WTC11 (cell line): ENCODE measurements at regions not wholly inside any gene's neighbourhood (a gene's known extent, or its start where the extent isn't known, plus 50 kb on each side); places are given as distances from the start of the nearest gene placed in this dataset.

ENCODE experiments used
- ATAC-seq: fragments of 200-7000 bp; cut with Tn5 transposase; 2 replicates; pipeline ENCODE4 v1.10.0; 2021; ENCODE audit warnings: mild to moderate bottlenecking, moderate library complexity
- CTCF ChIA-PET: fragments of 300-600 bp; sonication (Branson Sonifier 250); formaldehyde crosslinking; loops from one replicate; lab custom pipeline; 2021; ENCODE audit warnings: antibody characterized with exemption; lab: Charles Lee
- POLR2A ChIA-PET: fragments of 350-600 bp; sonication (Branson Sonifier 250); formaldehyde crosslinking; loops from one replicate; lab custom pipeline; 2021; ENCODE audit warnings: antibody characterized with exemption; lab: Charles Lee
- DNase-seq: peaks from one replicate; pipeline ENCODE4 v3.0.0; 2021; ENCODE audit warnings: low spot score
- H3K27ac Mint-ChIP-seq: 2 replicates; pipeline ENCODE4 v1.8.0; 2021; ENCODE audit warnings: mixed read lengths
- H3K27me3 Mint-ChIP-seq: 2 replicates; pipeline ENCODE4 v1.8.0; 2021; ENCODE audit warnings: low read depth, mild to moderate bottlenecking, moderate library complexity, mixed read lengths
- H3K36me3 Mint-ChIP-seq: 2 replicates; pipeline ENCODE4 v1.8.0; 2021; ENCODE audit warnings: mixed read lengths
- H3K4me1 Mint-ChIP-seq: 2 replicates; pipeline ENCODE4 v1.8.0; 2022; ENCODE audit warnings: mixed read lengths
- H3K4me3 Mint-ChIP-seq: 2 replicates; pipeline ENCODE4 v1.8.0; 2021; ENCODE audit warnings: mild to moderate bottlenecking, moderate library complexity, mixed read lengths
- H3K9me3 Mint-ChIP-seq: 2 replicates; pipeline ENCODE4 v1.8.0; 2021; ENCODE audit warnings: mixed read lengths
- GTF2I ChIP-seq: fragments of 250-450 bp; sonication (Bioruptor Pico); conservative IDR thresholded peaks from 2 replicates; pipeline ENCODE4 v1.4.0; 2021; ENCODE audit warnings: mild to moderate bottlenecking
- IRF2 ChIP-seq: sonication (generic); formaldehyde crosslinking; IDR thresholded peaks from 2 replicates; pipeline ENCODE4 v1.8.0; 2022; ENCODE audit warnings: low read depth, missing genetic modification reagents, borderline replicate concordance
- MYBL2 ChIP-seq: sonication (generic); formaldehyde crosslinking; IDR thresholded peaks from 2 replicates; pipeline ENCODE4 v1.8.1; 2023; ENCODE audit warnings: mild to moderate bottlenecking, moderate library complexity, missing genetic modification reagents
- NFATC4 ChIP-seq: fragments of 250-450 bp; sonication (Bioruptor Pico); IDR thresholded peaks from 2 replicates; pipeline ENCODE4 v1.9.0; 2021; ENCODE audit warnings: mild to moderate bottlenecking
- NR2C2 ChIP-seq: sonication (generic); formaldehyde crosslinking; IDR thresholded peaks from 2 replicates; pipeline ENCODE4 v1.8.0; 2022; ENCODE audit warnings: mild to moderate bottlenecking, missing genetic modification reagents
- PRRX2 ChIP-seq: fragments of 250-450 bp; sonication (Bioruptor Pico); IDR thresholded peaks from 2 replicates; pipeline ENCODE4 v1.8.0; 2021; ENCODE audit warnings: mild to moderate bottlenecking
- RORB ChIP-seq: fragments of 250-450 bp; sonication (Bioruptor Pico); IDR thresholded peaks from 2 replicates; pipeline ENCODE4 v1.9.0; 2021; ENCODE audit warnings: mild to moderate bottlenecking
- SMAD4 ChIP-seq: sonication (generic); formaldehyde crosslinking; IDR thresholded peaks from 2 replicates; pipeline ENCODE4 v1.8.0; 2022; ENCODE audit warnings: mild to moderate bottlenecking, missing genetic modification reagents
- TEAD1 ChIP-seq: sonication (generic); formaldehyde crosslinking; IDR thresholded peaks from 2 replicates; pipeline ENCODE4 v1.8.0; 2022; ENCODE audit warnings: mild to moderate bottlenecking, missing genetic modification reagents
- TP53 ChIP-seq: sonication (generic); formaldehyde crosslinking; IDR thresholded peaks from 2 replicates; pipeline ENCODE4 v1.8.1; 2023; ENCODE audit warnings: mild to moderate bottlenecking, missing genetic modification reagents
- ZBTB21 ChIP-seq: sonication (generic); formaldehyde crosslinking; IDR thresholded peaks from 2 replicates; pipeline ENCODE4 v1.8.1; 2023; ENCODE audit warnings: mild to moderate bottlenecking, missing genetic modification reagents, borderline replicate concordance
- ZNF232 ChIP-seq: sonication (generic); formaldehyde crosslinking; IDR thresholded peaks from 2 replicates; pipeline ENCODE4 v1.8.0; 2022; ENCODE audit warnings: mild to moderate bottlenecking, missing genetic modification reagents
- ZNF396 ChIP-seq: fragments of 250-450 bp; sonication (Bioruptor Pico); IDR thresholded peaks from 2 replicates; pipeline ENCODE4 v1.8.0; 2021; ENCODE audit warnings: mild to moderate bottlenecking, moderate library complexity, borderline replicate concordance
- TF ChIP-seq, protein P1 (sequence below): sonication (generic); formaldehyde crosslinking; IDR thresholded peaks from 2 replicates; pipeline ENCODE4 v1.8.1; 2023; ENCODE audit warnings: mild to moderate bottlenecking, missing genetic modification reagents, moderate library complexity
- TF ChIP-seq, protein P2 (sequence below): sonication (generic); formaldehyde crosslinking; IDR thresholded peaks from 2 replicates; pipeline ENCODE4 v1.8.1; 2023; ENCODE audit warnings: mild to moderate bottlenecking, missing genetic modification reagents
- TF ChIP-seq, protein P3 (sequence below): sonication (generic); formaldehyde crosslinking; IDR thresholded peaks from 2 replicates; pipeline ENCODE4 v1.8.1; 2022; ENCODE audit warnings: missing genetic modification reagents, borderline replicate concordance
- TF ChIP-seq, protein P4 (sequence below): fragments of 250-450 bp; sonication (Bioruptor Pico); IDR thresholded peaks from 2 replicates; pipeline ENCODE4 v1.9.0; 2021; ENCODE audit warnings: mild to moderate bottlenecking, borderline replicate concordance
- TF ChIP-seq, protein P5 (sequence below): sonication (generic); formaldehyde crosslinking; IDR thresholded peaks from 2 replicates; pipeline ENCODE4 v1.8.1; 2023; ENCODE audit warnings: mild to moderate bottlenecking, missing genetic modification reagents, borderline replicate concordance
- TF ChIP-seq, protein P6 (sequence below): sonication (generic); formaldehyde crosslinking; IDR thresholded peaks from 2 replicates; pipeline ENCODE4 v1.8.1; 2023; ENCODE audit warnings: mild to moderate bottlenecking, missing genetic modification reagents
- TF ChIP-seq, protein P7 (sequence below): sonication (generic); formaldehyde crosslinking; IDR thresholded peaks from 2 replicates; pipeline ENCODE4 v1.8.0; 2022; ENCODE audit warnings: mild to moderate bottlenecking, missing genetic modification reagents

DNA sequence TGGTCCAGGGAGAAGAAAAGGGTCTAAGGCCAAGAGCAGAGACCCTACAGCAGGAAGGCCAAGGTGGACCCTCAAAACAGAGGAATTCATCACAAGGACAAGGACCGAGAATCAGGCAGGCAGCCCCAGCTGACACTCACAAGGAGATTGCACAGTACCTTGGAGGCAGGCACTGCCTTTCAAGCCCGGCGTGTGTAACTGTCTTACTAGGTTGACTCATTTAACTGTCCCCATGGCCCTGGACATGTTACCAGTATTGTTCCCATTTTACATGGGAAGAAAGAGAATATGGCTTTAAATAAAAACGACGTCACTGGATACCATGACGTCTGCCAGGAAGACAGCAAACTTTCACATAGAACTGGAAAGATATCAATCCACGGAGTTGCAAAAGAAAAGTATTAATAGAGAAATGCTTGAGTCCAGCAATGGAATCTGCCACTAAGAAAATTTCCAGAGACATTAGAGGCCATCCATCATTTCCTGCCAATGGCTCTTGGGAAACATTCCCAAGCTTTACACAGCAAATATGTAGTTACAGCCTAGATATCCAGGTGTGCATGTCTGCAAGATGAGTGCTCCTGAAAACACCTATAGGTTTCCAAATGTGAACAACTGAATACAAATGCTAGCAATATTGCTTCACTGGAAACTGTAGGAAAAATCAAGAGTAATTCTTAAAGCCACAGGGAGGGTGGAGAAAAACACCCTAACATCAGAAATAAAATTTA lies 111.5 kb upstream of the RPS6KA2 start (continued):
- no peak for TF ChIP-seq MYBL2 (CRISPR knock-in tag)
- no peak for TF ChIP-seq ZNF232 (CRISPR knock-in tag)
- TF ChIP-seq GTF2I (CRISPR knock-in tag): no peak
- TF ChIP-seq NR2C2 (CRISPR knock-in tag): no peak

DNA sequence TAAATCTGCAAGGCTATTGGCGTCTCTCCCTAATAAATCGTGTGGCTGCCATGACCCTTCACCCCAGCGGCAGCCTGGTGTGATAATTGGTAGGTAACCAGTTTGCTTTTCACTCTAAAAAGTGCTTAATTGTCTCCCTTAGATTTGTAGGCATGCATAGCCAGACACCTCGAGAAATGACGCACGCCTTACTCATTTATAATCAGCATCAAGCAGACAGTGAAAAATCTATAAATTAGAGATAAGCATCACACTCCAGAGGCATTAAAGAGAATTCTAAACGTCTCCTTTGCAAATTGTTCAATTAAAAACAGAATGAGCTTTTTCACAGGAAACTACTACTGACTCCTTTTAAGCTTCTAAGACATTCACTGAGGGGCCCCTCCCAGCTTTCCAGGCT lies 110.2 kb upstream of the RPS6KA2 start:
- H3K27ac Mint-ChIP-seq: no peak overlapping the region
- ChIA-PET POLR2A (no interaction called here), CTCF (interaction anchor here (1.1 kb wide), 1 partner anchor 22 kb away, joined by 3 read pairs; no protein-coding TSS in a partner anchor)
- DNase-seq: no peak
- ATAC-seq: no peak
- H3K27me3 Mint-ChIP-seq: no peaks in the 10 kb centered on the region
- H3K4me3 Mint-ChIP-seq: no peak overlapping the region
- peaks cover 29% of the 10 kb centered on the region for H3K4me1 Mint-ChIP-seq
- peaks cover 15% of the 10 kb centered on the region for H3K9me3 Mint-ChIP-seq
- H3K36me3 Mint-ChIP-seq: peaks cover 9% of the 10 kb centered on the region
- TF ChIP-seq RORB (no peak), ZNF396 (CRISPR knock-in tag) (no peak), TEAD1 (no peak), ZBTB21 (CRISPR knock-in tag) (no peak), PRRX2 (CRISPR knock-in tag) (no peak), IRF2 (CRISPR knock-in tag) (no peak), NFATC4 (CRISPR knock-in tag) (no peak), TP53 (no peak), SMAD4 (CRISPR knock-in tag) (no peak)
- TF ChIP-seq, protein P1, sequence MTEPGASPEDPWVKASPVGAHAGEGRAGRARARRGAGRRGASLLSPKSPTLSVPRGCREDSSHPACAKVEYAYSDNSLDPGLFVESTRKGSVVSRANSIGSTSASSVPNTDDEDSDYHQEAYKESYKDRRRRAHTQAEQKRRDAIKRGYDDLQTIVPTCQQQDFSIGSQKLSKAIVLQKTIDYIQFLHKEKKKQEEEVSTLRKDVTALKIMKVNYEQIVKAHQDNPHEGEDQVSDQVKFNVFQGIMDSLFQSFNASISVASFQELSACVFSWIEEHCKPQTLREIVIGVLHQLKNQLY: no peak
- TF ChIP-seq, protein P2, sequence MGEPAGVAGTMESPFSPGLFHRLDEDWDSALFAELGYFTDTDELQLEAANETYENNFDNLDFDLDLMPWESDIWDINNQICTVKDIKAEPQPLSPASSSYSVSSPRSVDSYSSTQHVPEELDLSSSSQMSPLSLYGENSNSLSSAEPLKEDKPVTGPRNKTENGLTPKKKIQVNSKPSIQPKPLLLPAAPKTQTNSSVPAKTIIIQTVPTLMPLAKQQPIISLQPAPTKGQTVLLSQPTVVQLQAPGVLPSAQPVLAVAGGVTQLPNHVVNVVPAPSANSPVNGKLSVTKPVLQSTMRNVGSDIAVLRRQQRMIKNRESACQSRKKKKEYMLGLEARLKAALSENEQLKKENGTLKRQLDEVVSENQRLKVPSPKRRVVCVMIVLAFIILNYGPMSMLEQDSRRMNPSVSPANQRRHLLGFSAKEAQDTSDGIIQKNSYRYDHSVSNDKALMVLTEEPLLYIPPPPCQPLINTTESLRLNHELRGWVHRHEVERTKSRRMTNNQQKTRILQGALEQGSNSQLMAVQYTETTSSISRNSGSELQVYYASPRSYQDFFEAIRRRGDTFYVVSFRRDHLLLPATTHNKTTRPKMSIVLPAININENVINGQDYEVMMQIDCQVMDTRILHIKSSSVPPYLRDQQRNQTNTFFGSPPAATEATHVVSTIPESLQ (CRISPR knock-in tag): no peak
- TF ChIP-seq, protein P3, sequence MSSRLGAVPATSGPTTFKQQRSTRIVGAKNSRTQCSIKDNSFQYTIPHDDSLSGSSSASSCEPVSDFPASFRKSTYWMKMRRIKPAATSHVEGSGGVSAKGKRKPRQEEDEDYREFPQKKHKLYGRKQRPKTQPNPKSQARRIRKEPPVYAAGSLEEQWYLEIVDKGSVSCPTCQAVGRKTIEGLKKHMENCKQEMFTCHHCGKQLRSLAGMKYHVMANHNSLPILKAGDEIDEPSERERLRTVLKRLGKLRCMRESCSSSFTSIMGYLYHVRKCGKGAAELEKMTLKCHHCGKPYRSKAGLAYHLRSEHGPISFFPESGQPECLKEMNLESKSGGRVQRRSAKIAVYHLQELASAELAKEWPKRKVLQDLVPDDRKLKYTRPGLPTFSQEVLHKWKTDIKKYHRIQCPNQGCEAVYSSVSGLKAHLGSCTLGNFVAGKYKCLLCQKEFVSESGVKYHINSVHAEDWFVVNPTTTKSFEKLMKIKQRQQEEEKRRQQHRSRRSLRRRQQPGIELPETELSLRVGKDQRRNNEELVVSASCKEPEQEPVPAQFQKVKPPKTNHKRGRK (CRISPR knock-in tag): no peak
- TF ChIP-seq, protein P4, sequence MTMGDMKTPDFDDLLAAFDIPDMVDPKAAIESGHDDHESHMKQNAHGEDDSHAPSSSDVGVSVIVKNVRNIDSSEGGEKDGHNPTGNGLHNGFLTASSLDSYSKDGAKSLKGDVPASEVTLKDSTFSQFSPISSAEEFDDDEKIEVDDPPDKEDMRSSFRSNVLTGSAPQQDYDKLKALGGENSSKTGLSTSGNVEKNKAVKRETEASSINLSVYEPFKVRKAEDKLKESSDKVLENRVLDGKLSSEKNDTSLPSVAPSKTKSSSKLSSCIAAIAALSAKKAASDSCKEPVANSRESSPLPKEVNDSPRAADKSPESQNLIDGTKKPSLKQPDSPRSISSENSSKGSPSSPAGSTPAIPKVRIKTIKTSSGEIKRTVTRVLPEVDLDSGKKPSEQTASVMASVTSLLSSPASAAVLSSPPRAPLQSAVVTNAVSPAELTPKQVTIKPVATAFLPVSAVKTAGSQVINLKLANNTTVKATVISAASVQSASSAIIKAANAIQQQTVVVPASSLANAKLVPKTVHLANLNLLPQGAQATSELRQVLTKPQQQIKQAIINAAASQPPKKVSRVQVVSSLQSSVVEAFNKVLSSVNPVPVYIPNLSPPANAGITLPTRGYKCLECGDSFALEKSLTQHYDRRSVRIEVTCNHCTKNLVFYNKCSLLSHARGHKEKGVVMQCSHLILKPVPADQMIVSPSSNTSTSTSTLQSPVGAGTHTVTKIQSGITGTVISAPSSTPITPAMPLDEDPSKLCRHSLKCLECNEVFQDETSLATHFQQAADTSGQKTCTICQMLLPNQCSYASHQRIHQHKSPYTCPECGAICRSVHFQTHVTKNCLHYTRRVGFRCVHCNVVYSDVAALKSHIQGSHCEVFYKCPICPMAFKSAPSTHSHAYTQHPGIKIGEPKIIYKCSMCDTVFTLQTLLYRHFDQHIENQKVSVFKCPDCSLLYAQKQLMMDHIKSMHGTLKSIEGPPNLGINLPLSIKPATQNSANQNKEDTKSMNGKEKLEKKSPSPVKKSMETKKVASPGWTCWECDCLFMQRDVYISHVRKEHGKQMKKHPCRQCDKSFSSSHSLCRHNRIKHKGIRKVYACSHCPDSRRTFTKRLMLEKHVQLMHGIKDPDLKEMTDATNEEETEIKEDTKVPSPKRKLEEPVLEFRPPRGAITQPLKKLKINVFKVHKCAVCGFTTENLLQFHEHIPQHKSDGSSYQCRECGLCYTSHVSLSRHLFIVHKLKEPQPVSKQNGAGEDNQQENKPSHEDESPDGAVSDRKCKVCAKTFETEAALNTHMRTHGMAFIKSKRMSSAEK (CRISPR knock-in tag): no peak
- TF ChIP-seq, protein P5, sequence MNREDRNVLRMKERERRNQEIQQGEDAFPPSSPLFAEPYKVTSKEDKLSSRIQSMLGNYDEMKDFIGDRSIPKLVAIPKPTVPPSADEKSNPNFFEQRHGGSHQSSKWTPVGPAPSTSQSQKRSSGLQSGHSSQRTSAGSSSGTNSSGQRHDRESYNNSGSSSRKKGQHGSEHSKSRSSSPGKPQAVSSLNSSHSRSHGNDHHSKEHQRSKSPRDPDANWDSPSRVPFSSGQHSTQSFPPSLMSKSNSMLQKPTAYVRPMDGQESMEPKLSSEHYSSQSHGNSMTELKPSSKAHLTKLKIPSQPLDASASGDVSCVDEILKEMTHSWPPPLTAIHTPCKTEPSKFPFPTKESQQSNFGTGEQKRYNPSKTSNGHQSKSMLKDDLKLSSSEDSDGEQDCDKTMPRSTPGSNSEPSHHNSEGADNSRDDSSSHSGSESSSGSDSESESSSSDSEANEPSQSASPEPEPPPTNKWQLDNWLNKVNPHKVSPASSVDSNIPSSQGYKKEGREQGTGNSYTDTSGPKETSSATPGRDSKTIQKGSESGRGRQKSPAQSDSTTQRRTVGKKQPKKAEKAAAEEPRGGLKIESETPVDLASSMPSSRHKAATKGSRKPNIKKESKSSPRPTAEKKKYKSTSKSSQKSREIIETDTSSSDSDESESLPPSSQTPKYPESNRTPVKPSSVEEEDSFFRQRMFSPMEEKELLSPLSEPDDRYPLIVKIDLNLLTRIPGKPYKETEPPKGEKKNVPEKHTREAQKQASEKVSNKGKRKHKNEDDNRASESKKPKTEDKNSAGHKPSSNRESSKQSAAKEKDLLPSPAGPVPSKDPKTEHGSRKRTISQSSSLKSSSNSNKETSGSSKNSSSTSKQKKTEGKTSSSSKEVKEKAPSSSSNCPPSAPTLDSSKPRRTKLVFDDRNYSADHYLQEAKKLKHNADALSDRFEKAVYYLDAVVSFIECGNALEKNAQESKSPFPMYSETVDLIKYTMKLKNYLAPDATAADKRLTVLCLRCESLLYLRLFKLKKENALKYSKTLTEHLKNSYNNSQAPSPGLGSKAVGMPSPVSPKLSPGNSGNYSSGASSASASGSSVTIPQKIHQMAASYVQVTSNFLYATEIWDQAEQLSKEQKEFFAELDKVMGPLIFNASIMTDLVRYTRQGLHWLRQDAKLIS (CRISPR knock-in tag): no peak
- TF ChIP-seq, protein P6, sequence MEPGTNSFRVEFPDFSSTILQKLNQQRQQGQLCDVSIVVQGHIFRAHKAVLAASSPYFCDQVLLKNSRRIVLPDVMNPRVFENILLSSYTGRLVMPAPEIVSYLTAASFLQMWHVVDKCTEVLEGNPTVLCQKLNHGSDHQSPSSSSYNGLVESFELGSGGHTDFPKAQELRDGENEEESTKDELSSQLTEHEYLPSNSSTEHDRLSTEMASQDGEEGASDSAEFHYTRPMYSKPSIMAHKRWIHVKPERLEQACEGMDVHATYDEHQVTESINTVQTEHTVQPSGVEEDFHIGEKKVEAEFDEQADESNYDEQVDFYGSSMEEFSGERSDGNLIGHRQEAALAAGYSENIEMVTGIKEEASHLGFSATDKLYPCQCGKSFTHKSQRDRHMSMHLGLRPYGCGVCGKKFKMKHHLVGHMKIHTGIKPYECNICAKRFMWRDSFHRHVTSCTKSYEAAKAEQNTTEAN (CRISPR knock-in tag): no peak
- TF ChIP-seq, protein P7, sequence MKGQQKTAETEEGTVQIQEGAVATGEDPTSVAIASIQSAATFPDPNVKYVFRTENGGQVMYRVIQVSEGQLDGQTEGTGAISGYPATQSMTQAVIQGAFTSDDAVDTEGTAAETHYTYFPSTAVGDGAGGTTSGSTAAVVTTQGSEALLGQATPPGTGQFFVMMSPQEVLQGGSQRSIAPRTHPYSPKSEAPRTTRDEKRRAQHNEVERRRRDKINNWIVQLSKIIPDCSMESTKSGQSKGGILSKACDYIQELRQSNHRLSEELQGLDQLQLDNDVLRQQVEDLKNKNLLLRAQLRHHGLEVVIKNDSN (CRISPR knock-in tag): no peak
